HUDEP-2 (cell line): ENCODE measurements at regions not wholly inside any gene's neighbourhood (a gene's known extent, or its start where the extent isn't known, plus 50 kb on each side); places are given as distances from the start of the nearest gene placed in this dataset.

Experiments used
- DNase-seq, 76 experiments: peaks; one replicate each; lab custom pipeline; 2025; ENCODE audit not compliant: unreplicated experiment in 76 of 76; lab: John Stamatoyannopoulos, UW

GRCh38 chrX:25241461-25241860 is 225.7 kb upstream of the ARX start:
- DNase-seq: no peak

DNA sequence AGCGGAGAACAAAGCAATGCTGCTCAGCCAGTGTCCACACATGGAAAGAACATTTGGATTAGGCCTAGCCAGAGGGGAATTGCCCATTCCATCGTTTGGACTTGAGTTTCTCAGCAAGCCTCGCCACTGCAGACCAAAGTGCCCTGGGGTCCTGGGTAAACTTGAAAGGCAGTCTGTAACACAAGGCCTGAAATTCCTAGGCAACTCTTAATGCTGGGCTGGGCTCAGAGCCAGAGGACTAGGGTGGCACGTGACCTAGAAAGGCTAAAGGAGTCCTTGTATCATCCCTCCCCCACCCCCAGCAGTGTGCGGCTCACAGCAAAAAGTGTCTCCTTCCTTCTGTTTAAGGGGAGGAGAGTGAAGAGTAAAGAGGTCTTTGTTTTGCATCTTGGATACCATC is 210.4 kb upstream of the ARX start:
- no peak for DNase-seq

- DNase-seq: no peak
These were observed 203.7 kb upstream of the ARX start for GRCh38 chrX:25219480-25219879.

DNA sequence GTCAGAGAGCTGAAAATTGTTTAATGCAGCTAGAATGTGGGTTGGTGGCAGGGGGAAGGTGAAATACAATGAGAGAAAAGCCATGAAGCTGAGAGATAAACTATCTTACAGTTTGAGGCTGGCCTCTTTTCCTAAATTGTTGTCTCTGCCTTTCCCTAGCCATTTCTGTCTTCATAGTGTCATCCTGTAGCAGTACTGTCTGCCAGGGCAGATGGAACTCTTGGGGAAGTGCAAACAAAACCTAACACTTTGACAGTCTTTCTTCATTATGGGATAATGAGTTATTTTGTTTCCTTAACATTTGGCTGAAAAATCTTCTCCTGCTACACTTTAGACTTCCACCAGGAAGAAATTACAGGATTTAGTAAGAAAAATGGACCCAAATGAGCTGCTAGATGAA is 197.8 kb upstream of the ARX start:
- no peak for DNase-seq

DNA sequence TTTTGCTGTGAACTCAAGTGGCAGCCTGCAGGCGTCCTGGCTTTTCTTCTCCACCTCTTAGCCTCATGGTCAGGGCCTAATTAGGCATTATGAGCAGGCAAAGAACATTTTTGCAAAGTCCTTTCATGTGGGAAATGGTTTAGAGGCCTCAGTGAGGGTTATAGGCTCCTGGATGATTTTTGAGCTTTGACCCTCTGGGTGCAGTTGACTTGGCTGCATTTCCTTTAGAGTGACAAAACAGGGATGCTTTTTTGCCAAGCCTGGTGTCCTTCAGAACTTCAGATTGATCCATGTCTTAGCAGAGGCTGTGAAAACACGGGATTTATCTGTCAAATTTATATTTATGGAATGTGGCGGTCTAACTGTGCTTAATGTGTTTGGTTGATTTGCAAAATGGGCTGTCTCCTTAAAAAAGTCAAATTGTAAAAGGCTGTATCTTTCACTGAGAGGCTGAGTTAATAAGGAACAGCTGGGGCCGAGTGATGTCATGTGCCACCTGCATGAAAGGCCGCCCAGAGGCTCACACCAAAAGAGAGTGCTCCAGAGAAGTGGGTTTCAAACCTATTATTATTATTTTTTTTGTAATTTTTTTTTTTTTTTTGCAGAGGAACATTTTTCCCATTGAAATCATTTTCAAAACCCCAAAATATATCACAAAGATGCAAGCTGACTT is 192.2 kb upstream of the ARX start:
- no peak for DNase-seq

GRCh38 chrX:25206778-25207177 is 191.0 kb upstream of the ARX start:
- no peak for DNase-seq

DNA sequence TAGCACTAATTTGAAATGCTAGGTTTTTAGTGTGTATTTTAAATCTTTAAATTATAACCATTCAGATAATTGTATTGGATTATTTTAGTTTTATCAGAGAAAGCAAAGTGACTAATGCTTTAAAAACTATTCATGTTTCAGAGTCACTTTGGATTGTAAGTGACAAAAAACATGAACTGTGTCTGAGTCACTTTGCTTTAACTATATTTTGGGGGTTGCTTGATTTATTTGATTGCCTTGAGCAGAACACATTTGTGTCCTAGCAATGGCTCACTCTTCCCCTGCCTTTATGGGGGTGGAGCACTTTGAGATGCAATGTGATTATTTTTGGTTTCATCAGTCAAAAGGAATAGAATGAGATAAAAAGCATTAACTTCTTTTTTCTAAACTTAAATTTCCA is 188.4 kb upstream of the ARX start:
- DNase-seq: no peak

GRCh38 chrX:25202827-25203226 is 187.1 kb upstream of the ARX start:
- no peak for DNase-seq

DNA sequence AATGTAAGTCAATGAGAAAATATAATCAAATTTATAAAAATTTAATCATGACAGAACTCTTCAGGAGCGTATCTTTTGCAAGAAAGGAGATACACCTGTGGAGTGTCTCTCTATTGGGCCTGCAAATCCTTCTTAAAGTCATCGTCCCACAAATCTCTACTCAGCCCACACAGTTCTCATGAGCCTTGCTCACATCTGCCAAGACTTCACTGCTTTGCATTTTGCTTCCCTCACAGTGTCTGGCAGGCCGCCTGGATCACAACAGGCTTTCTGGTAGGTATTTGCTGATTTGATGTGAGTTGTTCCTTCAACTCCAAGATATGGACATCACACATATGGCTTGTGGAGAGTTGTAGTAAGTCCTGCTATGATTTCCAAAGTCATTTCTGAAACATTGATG is 183.1 kb upstream of the ARX start:
- DNase-seq: no peak

DNA sequence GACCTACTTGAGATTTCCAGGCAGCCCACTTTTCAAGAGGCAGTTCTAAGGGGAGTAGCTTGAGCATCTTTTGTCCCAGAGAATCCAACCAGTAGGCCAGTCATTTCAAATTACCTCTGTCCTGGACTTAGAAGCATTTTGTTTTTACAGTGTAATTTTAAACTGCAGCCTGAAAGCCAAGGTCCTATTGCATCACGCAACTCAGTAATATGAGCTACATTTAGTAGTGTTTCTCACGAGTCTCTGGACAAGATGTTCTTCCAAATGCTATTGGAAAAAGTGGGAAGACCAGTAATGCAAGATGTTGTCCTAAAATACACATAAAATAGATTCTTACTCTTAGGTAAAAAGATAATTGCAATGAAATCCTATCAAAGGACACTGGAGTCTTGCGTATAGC is 182.5 kb upstream of the ARX start:
- DNase-seq: no peak

GRCh38 chrX:25196221-25196620 is 180.5 kb upstream of the ARX start:
- DNase-seq: no peak

- DNase-seq: no peak
These were observed 175.6 kb upstream of the ARX start for GRCh38 chrX:25191403-25191802.

- no peak for DNase-seq
These were observed 166.0 kb upstream of the ARX start for GRCh38 chrX:25181775-25182174.

- DNase-seq: no peak
These were observed 164.5 kb upstream of the ARX start for GRCh38 chrX:25180242-25180641.

DNA sequence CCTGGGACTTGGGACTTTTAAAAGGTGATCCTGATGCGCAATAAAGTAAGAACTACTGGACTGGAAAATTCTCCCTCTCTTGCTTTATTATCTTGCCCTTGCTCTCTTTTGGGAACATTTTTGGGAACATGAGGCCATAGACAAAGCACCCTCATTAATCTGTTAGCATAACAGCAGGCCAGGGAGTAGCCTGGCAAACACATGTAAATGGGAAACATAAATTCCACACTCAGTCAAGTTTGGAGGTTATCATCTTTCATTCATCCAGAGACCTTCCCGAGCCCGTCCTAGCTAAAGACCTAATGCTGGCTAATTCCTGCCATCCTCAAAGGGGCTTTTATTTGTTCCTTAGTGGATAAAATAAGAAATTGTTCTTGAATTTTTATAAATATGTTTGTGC is 162.8 kb upstream of the ARX start:
- no peak for DNase-seq

DNA sequence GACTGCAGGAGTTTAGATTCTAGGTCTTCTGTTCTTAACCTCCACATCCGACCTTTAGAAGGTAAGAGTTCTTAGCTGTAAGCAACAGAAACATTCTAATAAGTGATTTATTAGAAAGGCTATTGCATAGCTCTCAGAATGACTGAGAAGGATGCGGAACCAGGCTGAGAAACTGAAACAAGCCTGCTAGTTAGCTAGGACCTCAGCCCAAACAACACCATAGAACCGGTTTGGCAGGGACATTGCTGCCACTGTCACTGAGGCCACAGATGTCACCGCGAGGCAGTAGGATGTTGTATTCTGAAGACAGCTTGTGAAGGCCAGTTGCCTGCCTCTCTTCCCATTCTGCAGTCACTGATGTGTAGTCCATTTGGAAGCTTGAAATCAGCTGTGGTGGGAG is 160.0 kb upstream of the ARX start:
- no peak for DNase-seq

DNA sequence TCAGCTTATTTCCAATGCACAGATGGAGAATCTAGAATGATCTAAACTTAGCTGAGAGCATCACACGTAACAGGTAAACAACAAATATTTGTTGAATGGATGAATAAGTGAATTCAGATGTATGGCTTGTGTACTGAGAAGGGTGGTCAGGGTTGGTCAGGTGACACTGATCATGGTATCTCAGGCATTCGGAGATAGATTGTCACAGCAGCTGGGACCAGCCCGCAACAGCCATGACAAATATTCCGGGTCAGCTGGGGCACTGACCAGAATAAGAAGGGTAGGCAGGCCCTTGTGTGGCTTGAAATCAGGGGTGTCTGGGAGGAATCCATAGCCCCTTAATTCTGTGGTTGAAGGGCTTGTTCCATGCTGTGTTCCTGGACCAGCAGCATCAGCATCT is 159.4 kb upstream of the ARX start:
- DNase-seq: no peak

DNA sequence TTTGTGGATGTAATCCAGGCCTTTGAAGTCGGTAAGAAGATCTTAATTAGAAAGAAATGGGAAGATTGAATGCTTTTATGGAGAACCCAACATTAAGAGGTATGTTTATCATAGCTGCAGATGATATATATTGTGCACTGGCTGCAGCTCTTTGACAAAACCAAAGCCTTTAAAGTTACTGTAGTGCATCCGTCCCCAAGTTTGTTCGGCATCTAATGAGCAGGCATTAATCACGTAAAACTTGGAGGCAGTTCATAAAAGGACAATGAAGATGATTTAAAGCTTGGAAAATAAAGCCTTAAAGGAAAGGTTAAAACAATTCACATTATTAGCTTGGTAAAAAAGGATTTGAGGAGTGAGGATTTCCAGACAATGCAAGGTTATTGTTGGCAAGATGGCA is 150.8 kb upstream of the ARX start:
- no peak for DNase-seq

DNA sequence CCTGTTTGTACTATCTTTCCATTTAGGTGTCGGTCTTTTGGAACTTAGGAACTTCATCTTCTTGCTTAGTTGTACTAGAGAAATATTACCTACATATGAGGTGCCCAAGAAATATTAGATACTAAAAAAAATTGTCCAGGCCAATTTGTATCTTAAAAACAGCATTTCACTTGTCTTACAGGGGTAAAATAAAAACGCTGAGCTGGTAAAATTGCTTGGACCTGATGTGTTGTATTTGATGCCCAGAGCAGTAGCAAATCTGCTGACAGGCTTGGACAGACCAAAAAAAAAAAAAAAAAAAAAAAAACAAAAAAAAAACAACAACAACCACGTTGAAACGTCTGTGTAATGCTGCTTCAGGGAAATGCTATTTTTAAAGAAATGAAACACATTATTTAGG is 150.4 kb upstream of the ARX start:
- no peak for DNase-seq

GRCh38 chrX:25158635-25159034 is 142.9 kb upstream of the ARX start:
- DNase-seq: no peak

DNA sequence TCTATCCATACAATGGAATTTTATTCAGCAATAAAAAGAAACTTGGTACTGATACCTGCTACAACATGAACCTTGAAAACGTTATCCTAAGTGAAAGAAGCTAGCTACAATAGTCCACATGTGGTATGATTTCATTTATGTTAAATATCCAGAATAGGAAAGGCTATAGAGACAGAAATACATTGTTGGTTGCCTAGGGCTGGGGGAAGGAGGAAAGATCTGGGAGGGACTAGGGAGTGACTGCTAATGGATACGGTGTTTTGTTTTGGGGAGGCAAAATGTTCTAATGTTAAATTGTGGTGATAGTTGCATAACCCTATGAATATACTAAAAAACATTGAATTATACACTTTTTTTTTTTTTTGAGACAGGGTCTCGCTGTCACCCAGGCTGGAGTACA is 141.1 kb upstream of the ARX start:
- no peak for DNase-seq

DNA sequence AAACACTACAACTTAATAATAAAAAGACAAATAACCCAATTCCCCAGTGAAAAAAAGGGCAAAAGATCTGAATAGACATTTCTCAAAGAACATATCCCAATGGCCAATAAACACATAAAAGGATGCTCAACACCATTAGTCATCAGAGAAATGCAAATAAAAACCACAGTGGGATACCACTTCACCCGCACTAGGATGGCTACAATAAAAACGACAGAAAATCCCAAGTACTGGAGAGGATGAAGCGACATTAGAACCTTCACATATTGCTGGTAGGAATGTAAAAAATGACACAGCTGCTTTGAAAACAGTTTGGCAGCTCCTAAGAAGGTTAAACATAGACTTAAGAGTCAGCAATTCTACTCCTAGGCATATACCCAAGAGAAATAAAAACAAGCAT is 140.6 kb upstream of the ARX start:
- no peak for DNase-seq

GRCh38 chrX:25154168-25154567 is 138.4 kb upstream of the ARX start:
- peak in 1 of 76 experiments; percentile 0 for DNase-seq
